GM19438 (cell line): ENCODE measurements at regions not wholly inside any gene's neighbourhood (a gene's known extent, or its start where the extent isn't known, plus 50 kb on each side); places are given as distances from the start of the nearest gene placed in this dataset.

Experiments used
- ATAC-seq: cut with Tn5 transposase; IDR thresholded peaks from one replicate; pipeline ENCODE4 v1.9.1; 2021; ENCODE audit warnings: low read depth; ENCODE audit not compliant: unreplicated experiment

DNA sequence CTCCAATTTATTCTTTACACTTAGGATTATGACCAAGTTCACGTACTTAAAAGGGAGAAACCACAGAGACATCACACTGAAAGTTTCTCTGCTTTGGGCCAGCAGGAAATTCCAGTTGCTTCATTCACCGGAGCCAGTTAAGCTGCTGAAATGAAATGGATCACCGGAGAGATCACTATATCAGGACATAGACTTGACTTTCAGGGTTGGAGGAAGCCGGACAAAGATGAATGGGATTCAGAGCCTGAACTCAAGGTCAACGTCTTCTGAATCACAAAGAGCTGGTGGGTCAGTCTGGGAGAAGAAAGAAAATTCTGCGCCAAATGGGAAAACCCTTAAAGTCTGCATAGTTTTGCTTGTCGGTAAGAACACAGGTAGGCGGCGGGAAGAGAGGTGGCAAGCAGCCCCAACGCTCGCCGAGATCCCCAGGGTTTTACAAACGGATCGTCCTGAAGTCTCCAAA lies 81.9 kb upstream of the CCDC28A start:
- ATAC-seq = no peak

DNA sequence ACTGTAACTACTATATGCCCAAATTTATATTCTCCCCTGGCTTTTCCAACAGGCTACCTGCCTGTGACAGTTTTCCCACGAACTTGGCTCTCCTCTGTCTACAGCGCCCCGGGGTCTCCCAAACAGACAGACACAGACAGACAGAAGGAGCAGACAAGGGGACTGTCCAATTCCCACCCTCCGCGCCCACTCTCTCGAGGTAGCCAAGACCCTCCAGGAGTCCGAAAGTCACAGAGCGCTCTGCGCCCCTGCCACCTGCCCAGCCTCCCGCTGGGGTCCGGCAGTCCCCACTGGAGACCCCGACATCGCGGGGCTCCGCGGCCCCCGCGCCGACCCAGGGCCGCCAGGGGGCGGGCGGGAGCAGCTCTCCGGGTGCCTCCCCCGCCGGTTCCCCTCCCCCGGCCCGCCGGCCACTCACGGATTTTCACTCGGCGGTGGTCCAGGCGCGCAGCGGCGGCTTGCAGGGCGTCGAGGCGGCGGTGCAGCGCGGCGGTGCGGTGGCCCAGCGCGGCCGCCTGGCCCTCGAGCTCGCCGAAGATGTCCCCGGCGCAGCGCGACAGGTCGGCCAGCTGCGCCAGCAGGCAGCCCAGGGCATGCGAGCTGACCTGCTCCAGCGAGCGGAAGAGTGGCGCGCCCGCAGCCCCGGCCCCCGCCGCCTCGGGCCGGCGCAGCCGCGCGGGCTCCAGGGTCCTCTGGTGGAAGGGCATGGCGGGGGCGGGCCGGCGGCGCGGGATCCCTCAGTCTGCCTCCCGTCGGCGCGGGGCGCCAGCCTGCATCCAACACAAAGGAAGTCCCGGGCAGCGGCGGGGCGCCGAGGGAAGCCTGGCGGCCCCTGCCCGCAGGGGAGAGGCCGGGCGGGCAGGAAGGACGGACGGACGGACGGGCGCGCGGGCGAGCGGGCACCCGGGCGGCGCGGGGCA lies 81.3 kb upstream of the CCDC28A start:
- ATAC-seq = peak; percentile 66

DNA sequence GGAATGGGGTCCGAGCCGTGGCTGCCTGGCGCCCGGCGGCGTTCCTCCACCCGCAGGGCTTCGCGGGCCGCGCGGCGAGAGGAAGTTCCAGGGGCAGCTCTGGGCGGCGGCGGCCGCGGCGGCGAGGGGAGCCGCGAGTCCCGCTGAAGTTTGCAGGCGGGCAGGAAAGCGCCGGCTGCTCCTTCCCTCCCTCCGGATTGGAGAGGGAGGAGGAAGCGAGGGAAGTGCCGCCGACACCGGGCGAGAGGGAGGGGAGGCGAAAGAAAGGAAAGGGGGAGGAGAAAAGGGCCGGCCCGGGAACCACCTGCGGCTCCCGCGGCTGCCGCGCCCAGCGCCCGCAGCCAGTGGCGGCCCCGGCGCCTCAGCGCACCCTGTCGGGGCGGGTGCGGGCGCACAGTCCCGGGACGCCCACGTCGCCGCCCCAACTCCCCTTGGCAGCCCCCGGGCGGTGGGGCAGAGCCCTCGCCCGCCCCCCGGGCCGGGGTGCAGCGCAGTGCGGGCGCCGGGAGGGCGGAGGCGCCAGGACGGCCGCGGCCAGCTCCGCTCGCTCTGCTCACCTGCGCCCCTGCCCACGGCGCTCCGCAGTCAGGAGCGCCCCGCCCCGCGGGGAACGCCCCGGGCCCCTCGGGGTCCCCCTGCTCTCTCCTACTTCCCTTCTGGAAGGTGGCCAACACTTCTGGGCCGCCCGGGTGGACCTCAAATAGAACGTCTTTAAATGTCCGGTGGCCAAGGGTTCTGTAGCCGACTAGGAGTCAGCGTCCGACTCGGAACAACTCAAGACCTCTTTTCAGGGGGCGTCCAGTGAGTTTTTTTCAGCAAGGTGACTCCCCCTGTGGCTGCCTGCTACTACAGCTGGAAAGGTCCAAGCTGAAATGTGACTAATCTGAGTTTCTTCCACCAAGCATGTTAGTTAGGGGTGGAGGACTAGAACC lies 80.3 kb upstream of the CCDC28A start:
- ATAC-seq = peak; percentile 53

DNA sequence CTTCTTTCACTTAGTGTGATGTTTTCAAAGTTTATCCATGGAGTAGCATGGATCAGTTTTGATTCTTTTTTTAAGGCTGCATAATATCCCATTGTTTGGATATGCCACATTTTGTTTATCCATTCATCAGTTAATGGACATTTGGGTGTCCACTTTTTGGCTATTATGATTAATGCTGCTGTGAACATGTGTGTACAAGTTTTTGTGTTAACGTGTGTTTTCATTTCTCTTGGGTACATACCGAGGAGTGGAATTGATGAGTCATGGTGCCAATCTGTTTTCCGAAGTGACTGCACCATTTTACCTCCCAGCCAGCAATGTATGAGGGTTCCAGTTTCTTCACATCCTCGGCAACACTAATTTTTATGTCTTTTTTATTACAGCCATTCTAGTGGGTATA lies 78.4 kb upstream of the CCDC28A start:
- ATAC-seq = no peak

DNA sequence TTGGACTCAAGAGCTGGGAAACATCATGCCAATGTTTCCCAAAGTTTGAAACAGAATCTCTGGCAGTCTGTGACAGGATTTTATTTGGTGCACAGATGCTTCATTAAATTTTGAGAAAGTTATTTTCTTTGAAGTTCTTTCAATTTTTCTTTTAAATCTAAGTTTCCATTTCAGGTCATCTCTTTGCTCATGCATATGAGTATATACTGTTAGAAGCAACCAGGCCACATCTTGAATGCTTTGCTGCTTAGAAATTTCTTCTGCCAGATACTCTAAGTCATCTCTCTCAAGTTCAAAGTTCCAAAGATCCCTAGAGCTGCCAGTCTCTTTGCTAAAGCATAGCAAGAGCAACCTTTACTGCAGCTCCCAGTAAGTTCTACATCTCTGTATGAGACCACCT lies 59.1 kb upstream of the CCDC28A start:
- no peak for ATAC-seq

DNA sequence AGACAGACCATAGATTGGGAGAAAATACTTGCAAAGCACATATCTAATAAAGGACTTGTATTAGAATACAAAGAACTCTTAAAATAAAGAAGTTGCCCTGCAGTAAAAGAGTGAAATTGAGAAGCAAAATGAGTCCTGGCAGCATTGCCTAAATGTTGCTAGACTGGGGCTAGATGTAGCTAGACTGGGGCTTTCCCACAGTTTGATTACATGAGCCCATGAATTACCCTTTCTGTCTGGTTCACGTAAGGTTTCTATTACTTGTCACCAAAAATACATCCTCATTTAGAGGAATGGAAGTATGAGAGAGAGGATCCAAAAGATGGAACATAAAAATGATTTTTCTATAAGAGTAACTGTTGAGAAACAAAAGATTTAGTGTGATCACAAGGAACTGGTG lies 57.6 kb upstream of the CCDC28A start:
- no peak for ATAC-seq

DNA sequence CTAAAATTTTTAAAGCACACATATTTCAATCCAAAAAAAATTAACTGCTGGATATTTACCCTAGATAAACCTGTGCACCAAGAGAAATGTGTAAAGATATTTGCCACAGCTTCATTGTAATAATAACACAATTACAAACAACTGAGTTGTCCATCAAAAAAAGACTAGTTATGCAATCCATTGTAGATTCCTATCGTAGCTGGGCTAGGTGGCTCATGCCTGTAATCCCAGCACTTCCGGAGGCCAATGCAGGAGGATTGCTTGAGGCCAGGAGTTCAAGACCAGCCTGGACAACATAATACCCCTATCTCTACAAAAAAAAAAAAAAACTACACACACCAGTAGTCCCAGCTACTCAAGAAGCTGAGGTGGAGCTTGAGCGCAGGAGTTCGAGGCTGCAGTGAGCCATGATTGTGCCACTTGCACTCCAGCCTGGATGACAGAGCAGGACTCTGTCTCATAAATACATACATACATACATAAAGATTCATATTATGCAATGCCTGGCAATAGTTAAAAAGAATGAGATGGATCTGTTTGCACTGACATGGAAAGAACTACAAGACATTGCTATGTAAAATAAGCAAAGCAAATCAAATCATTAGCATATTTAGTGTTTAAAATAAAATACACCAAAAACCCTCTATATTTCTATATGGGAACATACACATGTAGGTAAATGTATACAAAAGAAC lies 56.5 kb upstream of the CCDC28A start:
- ATAC-seq = no peak

DNA sequence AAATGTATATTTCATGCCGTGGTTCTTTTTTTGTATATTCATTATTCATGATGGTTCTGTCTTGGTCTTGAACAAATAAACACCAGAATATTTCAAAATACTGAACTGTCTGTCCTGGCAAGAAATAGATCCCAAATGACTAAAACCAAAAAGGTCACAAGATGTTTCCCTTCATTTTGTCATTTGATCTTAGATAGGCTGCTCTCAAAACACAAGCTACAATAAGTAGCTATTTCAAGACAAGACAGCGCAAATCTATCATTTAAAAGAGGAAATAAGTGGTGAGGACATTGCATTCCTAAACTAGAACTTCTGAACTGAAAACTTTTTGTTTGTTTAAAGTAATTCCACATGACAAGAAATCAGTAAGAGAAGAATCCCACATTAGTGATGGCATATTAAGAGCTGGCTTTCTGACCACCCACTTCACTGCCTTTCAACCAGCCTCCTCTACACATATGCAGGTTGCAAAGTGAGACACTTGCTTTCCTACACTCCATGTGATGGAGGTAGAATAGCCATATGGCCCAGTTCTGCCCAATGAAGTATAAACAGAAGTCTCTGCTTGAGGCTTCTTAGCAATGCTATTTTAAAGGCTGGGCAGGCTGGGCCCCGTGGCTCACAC lies 54.4 kb upstream of the CCDC28A start:
- no peak for ATAC-seq

DNA sequence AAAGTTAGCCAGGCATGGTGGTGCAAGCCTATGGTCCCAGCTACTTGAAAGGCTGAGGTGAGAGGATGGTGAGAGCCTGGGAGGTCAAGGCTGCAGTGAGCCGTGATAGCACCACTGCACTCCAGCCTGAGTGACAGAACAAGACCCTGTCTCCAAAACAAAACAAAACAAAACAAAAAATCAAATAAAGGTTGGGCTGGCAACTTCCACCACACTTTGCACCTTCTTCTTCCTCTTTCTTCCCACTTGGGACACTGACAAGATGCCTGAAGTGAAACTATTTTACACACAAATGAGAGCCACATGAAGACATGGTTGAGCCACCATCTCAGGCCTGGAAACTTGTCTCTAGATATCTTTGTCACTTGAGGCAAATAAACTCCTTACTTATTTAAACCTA lies 53.8 kb upstream of the CCDC28A start:
- no peak for ATAC-seq

DNA sequence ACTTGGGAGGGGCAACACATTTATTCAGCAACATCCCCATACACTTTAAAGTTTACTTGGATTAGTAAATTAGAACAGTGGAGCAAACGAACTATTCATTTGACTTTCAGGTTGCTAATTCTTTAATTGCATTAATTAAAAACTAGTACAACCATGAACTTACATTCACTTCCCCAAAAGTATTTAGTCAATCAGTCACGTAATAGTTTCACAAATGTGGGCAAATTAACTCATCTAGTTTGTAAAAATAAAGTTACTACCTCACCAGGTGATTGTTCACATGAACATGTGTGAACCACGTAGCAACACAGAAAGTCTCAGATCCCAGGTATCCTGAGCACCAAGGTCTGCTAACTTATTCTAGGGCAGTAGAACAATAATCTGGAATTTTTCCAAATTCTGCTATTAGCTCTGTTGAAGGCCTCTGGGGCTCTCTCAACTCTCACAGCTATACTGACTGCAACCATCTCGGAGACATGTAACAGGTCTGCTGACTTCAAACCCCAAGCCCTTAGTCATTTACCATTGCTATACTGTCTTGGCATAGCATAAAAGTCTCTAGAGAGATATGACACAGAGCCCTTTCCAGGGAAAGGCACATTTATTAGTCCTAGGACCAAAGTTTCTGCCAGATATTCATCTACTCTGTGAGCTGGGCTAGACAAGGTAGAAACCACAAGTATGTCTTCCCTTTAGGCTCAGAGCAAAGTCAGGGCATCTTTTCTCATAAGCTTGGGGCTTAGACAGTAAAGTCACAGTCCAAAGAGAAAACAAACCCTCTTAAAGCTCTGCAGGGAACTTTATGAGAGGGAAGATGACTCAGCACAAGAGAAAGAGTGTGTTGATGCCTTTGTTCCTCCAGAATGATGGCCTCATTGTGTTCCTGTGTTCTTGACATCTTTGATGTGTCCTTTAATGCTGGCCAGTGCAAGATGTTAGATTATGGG lies 50.9 kb upstream of the CCDC28A start:
- ATAC-seq = no peak
